ENCODE measurements at regions not wholly inside any gene's neighbourhood (a gene's known extent, or its start where the extent isn't known, plus 50 kb on each side); places are given as distances from the start of the nearest gene placed in this dataset.

- TF ChIP-seq AFF4 (CRISPR knock-in tag; IDR thresholded peaks at IDR 0.05) (no peak), LCORL (IDR thresholded peaks at IDR 0.05) (0 out of 2 replicates have a peak, but pooled peaks have one; percentile 10), LCORL (CRISPR knock-in tag; IDR thresholded peaks at IDR 0.05) (no peak), CREB1 (IDR thresholded peaks at IDR 0.05) (no peak), CREB1 (CRISPR knock-in tag; IDR thresholded peaks at IDR 0.05) (no peak), E2F1 (CRISPR knock-in tag; IDR thresholded peaks at IDR 0.05) (no peak), NBN (conservative IDR thresholded peaks at IDR 0.05) (0 out of 2 replicates have a peak, but pooled peaks have one; percentile 29), TRIM22 (IDR thresholded peaks at IDR 0.05) (0 out of 2 replicates have a peak, but pooled peaks have one; percentile 72), NFRKB (IDR thresholded peaks at IDR 0.05) (0 out of 2 replicates have a peak, but pooled peaks have one; percentile 39), IKZF1 (IDR thresholded peaks at IDR 0.05) (0 out of 2 replicates have a peak, but pooled peaks have one; percentile 48), NR2F2 (IDR thresholded peaks at IDR 0.05; ENCODE audit: borderline replicate concordance, low read depth) (no peak), SP1 (IDR thresholded peaks at IDR 0.05) (peak; percentile 26; the same call in 1 of the 2 replicates), SP1 (CRISPR knock-in tag; IDR thresholded peaks at IDR 0.05) (no peak), RELA (CRISPR knock-in tag; IDR thresholded peaks at IDR 0.05) (no peak), BRD4 (CRISPR knock-in tag; IDR thresholded peaks at IDR 0.05) (no peak)
Observed at GRCh38 chr22:48337957-48338792, 1489.5 kb downstream of the BRD1 start (continued).

Data from HepG2 (cell line).